Hepatocyte (in vitro differentiated cells): ENCODE measurements at regions not wholly inside any gene's neighbourhood (a gene's known extent, or its start where the extent isn't known, plus 50 kb on each side); places are given as distances from the start of the nearest gene placed in this dataset.

Experiments
- DNase-seq: peaks from one replicate; pipeline ENCODE4 v3.0.0-alpha.2; 2016; ENCODE audit warnings: low spot score
- H2AFZ ChIP-seq: fragments of 200-600 bp; sonication (generic); 2 replicates; pipeline ENCODE4 v1.6.0; 2016; ENCODE audit warnings: antibody characterized with exemption, mild to moderate bottlenecking
- H3K27ac ChIP-seq: fragments of 200-600 bp; sonication (generic); 2 replicates; pipeline ENCODE4 v1.5.1; 2016; ENCODE audit warnings: mild to moderate bottlenecking
- H3K27me3 ChIP-seq: fragments of 200-600 bp; sonication (generic); 2 replicates; pipeline ENCODE4 v1.6.1; 2016
- H3K36me3 ChIP-seq: fragments of 200-600 bp; sonication (generic); replicated peaks from 2 replicates; pipeline ENCODE4 v1.5.1; 2016; ENCODE audit warnings: low read depth; ENCODE audit not compliant: insufficient read depth
- H3K4me1 ChIP-seq: fragments of 200-600 bp; sonication (generic); 2 replicates; pipeline ENCODE4 v1.5.1; 2016; ENCODE audit warnings: mild to moderate bottlenecking, moderate library complexity; ENCODE audit not compliant: insufficient read depth
- H3K4me2 ChIP-seq: fragments of 200-600 bp; sonication (generic); 2 replicates; pipeline ENCODE4 v1.6.0; 2016
- H3K4me3 ChIP-seq: fragments of 200-600 bp; sonication (generic); 2 replicates; pipeline ENCODE4 v1.5.1; 2016; ENCODE audit warnings: mild to moderate bottlenecking
- H3K79me2 ChIP-seq: fragments of 200-600 bp; sonication (generic); 2 replicates; pipeline ENCODE4 v1.6.0; 2017; ENCODE audit warnings: mild to moderate bottlenecking
- H3K9me2 ChIP-seq: fragments of 200-600 bp; sonication (generic); replicated peaks from 2 replicates; pipeline ENCODE4 v1.6.0; 2017; ENCODE audit warnings: mild to moderate bottlenecking; ENCODE audit not compliant: insufficient read depth
- H3K9me3 ChIP-seq: fragments of 200-600 bp; sonication (generic); 2 replicates; pipeline ENCODE4 v1.5.1; 2016; ENCODE audit warnings: low read depth, mild to moderate bottlenecking
- H4K20me1 ChIP-seq: fragments of 200-600 bp; sonication (generic); 2 replicates; pipeline ENCODE4 v1.6.0; 2016; ENCODE audit warnings: mild to moderate bottlenecking; ENCODE audit not compliant: insufficient read depth, poor library complexity, severe bottlenecking
- CTCF ChIP-seq: fragments of 200-600 bp; sonication (generic); IDR thresholded peaks from 2 replicates; pipeline ENCODE4 v1.5.1; 2016; ENCODE audit warnings: antibody characterized with exemption, mild to moderate bottlenecking; ENCODE audit not compliant: poor library complexity
- EZH2 ChIP-seq: fragments of 200-600 bp; sonication (generic); IDR thresholded peaks from 2 replicates; pipeline ENCODE4 v1.6.1; 2016; ENCODE audit warnings: antibody characterized with exemption, mild to moderate bottlenecking, borderline replicate concordance
- EZH2phosphoT487 ChIP-seq: fragments of 200-600 bp; sonication (generic); IDR thresholded peaks from one replicate; pipeline ENCODE4 v1.6.1; 2018; ENCODE audit warnings: antibody characterized with exemption, mild to moderate bottlenecking, low read depth, moderate library complexity; ENCODE audit not compliant: unreplicated experiment, severe bottlenecking
- WGBS: methylation state at CpG from one replicate; pipeline ENCODE4 v1.1.6; 2016; ENCODE audit warnings: low lambda C conversion rate; ENCODE audit errors: missing lambda C conversion rate; 5-methylcytosine and 5-hydroxymethylcytosine counted together

GRCh38 chr5:54774281-54775170, 210.9 kb downstream of the ESM1 start:
- Histone ChIP-seq H2AFZ (no peak overlapping the region), H3K27ac (no peak overlapping the region)
- 88% methylated on average over 10 of the region's 10 CpGs for WGBS

GRCh38 chr5:54772684-54773083, 212.7 kb downstream of the ESM1 start:
- TF ChIP-seq EZH2, result no peak
- no peak for TF ChIP-seq CTCF
- no peak for TF ChIP-seq EZH2phosphoT487
- 94% methylated on average over 2 of the region's 2 CpGs for WGBS

More at GRCh38 chr5:54774281-54775170, 210.9 kb downstream of the ESM1 start:
- no peaks in the 10 kb centered on the region for H3K9me2 ChIP-seq
- H3K9me3 ChIP-seq, result no peaks in the 10 kb centered on the region
- TF ChIP-seq EZH2phosphoT487, result no peak
- TF ChIP-seq EZH2, result no peak
- TF ChIP-seq CTCF, result no peak
- H3K79me2 ChIP-seq, result no peaks in the 10 kb centered on the region
- no peaks in the 10 kb centered on the region for H3K36me3 ChIP-seq
- H3K4me3 ChIP-seq, result no peak overlapping the region
- H3K4me1 ChIP-seq, result no peaks in the 10 kb centered on the region
- no peak overlapping the region for H3K4me2 ChIP-seq
- H4K20me1 ChIP-seq, result no peaks in the 10 kb centered on the region
- no peaks in the 10 kb centered on the region for H3K27me3 ChIP-seq
- DNase-seq, result peak; percentile 15

GRCh38 chr5:54772231-54772630, 213.2 kb downstream of the ESM1 start:
- Histone ChIP-seq H3K36me3 (no peaks in the 10 kb centered on the region), H3K27ac (no peak overlapping the region), H3K4me2 (no peak overlapping the region), H3K9me2 (no peaks in the 10 kb centered on the region), H2AFZ (no peak overlapping the region), H3K4me3 (no peak overlapping the region), H3K4me1 (no peaks in the 10 kb centered on the region), H4K20me1 (no peaks in the 10 kb centered on the region), H3K27me3 (no peaks in the 10 kb centered on the region), H3K79me2 (no peaks in the 10 kb centered on the region), H3K9me3 (no peaks in the 10 kb centered on the region)
- TF ChIP-seq CTCF, result no peak
- TF ChIP-seq EZH2phosphoT487, result no peak
- TF ChIP-seq EZH2, result no peak
- DNase-seq, result no peak
- WGBS, result 89% methylated on average over 3 of the region's 3 CpGs

More at GRCh38 chr5:54772684-54773083, 212.7 kb downstream of the ESM1 start:
- Histone ChIP-seq H2AFZ (no peak overlapping the region), H3K27me3 (no peaks in the 10 kb centered on the region), H4K20me1 (no peaks in the 10 kb centered on the region), H3K9me2 (no peaks in the 10 kb centered on the region), H3K36me3 (no peaks in the 10 kb centered on the region), H3K4me2 (no peak overlapping the region), H3K4me3 (no peak overlapping the region), H3K9me3 (no peaks in the 10 kb centered on the region), H3K79me2 (no peaks in the 10 kb centered on the region), H3K27ac (no peak overlapping the region), H3K4me1 (no peaks in the 10 kb centered on the region)
- no peak for DNase-seq
